ENCODE measurements at regions not wholly inside any gene's neighbourhood (a gene's known extent, or its start where the extent isn't known, plus 50 kb on each side); places are given as distances from the start of the nearest gene placed in this dataset.

- no peak overlapping the region for H3K4me3 ChIP-seq (ENCODE audit: low read depth, low read length)
- no peak for DNase-seq (ENCODE audit: low read depth, low spot score)
- POLR2A ChIA-PET, result no interaction called here
- no peaks in the 10 kb centered on the region for H3K27me3 ChIP-seq (ENCODE audit: control insufficient read depth, insufficient read depth, low read length)
- no peak for TF ChIP-seq CTCF (IDR thresholded peaks at IDR 0.05; ENCODE audit: low read depth, low read length)
- H3K27ac ChIP-seq (ENCODE audit: low read depth, low read length), result no peak overlapping the region
- no peaks in the 10 kb centered on the region for H3K9me3 ChIP-seq (ENCODE audit: control insufficient read depth, insufficient read depth, low read length)
- CTCF ChIA-PET, result no interaction called here
Observed at GRCh38 chr5:89755024-89755423, 654.5 kb downstream of the CETN3 start.

GRCh38 chr5:89735082-89735481 lies 674.5 kb downstream of the CETN3 start:
- Histone ChIP-seq H3K9me3 (ENCODE audit: control insufficient read depth, insufficient read depth, low read length) (no peaks in the 10 kb centered on the region), H3K27me3 (ENCODE audit: control insufficient read depth, insufficient read depth, low read length) (no peaks in the 10 kb centered on the region), H3K27ac (ENCODE audit: low read depth, low read length) (no peak overlapping the region), H3K4me3 (ENCODE audit: low read depth, low read length) (no peak overlapping the region)
- TF ChIP-seq CTCF (IDR thresholded peaks at IDR 0.05; ENCODE audit: low read depth, low read length), result no peak
- ChIA-PET CTCF (no interaction called here), POLR2A (no interaction called here)
- no peak for DNase-seq (ENCODE audit: low read depth, low spot score)

GRCh38 chr5:89733772-89734171 lies 675.8 kb downstream of the CETN3 start:
- Histone ChIP-seq H3K27me3 (ENCODE audit: control insufficient read depth, insufficient read depth, low read length) (no peaks in the 10 kb centered on the region), H3K4me3 (ENCODE audit: low read depth, low read length) (no peak overlapping the region), H3K27ac (ENCODE audit: low read depth, low read length) (no peak overlapping the region), H3K9me3 (ENCODE audit: control insufficient read depth, insufficient read depth, low read length) (no peaks in the 10 kb centered on the region)
- DNase-seq (ENCODE audit: low read depth, low spot score), result no peak
- TF ChIP-seq CTCF (IDR thresholded peaks at IDR 0.05; ENCODE audit: low read depth, low read length), result no peak
- POLR2A ChIA-PET, result no interaction called here
- CTCF ChIA-PET, result no interaction called here

DNA sequence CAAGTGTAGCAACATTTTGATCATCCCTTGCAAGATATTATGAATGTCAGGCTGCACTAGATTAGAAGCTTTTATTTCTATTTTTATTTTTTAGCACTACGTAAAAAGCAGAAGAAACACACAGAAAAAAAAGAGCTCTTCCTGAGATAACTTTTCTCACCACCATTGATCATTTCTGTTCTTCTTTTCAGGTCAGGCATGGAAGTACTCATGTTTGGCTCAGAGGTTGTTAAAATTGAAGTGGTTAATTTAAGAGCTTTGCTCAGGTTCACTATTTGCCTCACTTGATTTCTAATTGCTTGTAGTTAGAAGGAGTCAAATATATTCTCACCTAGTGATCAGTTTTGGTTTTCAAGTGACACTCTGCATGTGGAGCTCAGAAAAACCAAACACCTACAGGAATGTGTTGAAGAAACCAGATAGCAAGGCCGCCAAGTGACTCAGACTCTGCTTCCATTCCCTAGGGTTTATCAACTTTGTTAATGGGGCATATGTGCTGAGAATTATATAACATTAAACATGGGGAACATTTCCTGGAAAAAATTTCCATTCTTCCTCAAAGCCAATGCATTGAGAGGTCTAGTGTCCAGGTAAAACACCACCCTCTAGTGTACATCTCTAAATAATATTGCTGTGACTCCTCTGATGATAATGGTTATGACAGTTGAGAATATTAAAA lies 679.8 kb downstream of the CETN3 start:
- peak; percentile 33; the same call in 1 of the 2 replicates for TF ChIP-seq CTCF (IDR thresholded peaks at IDR 0.05; ENCODE audit: low read depth, low read length)
- Histone ChIP-seq H3K27ac (ENCODE audit: low read depth, low read length) (no peak overlapping the region), H3K9me3 (ENCODE audit: control insufficient read depth, insufficient read depth, low read length) (no peaks in the 10 kb centered on the region), H3K27me3 (ENCODE audit: control insufficient read depth, insufficient read depth, low read length) (no peaks in the 10 kb centered on the region), H3K4me3 (ENCODE audit: low read depth, low read length) (no peak overlapping the region)
- DNase-seq (ENCODE audit: low read depth, low spot score), result no peak
- CTCF ChIA-PET, result interaction anchor here (1.0 to 4.8 kb wide), 2 partner anchors 999 to 1002 kb away, joined by 4 to 52 read pairs; no protein-coding TSS in a partner anchor
- POLR2A ChIA-PET, result no interaction called here

GRCh38 chr5:89728750-89729149 lies 680.8 kb downstream of the CETN3 start:
- ChIA-PET CTCF (interaction anchor here (4.8 kb wide), 1 partner anchor 1001 kb away, joined by 52 read pairs; no protein-coding TSS in a partner anchor), POLR2A (no interaction called here)
- TF ChIP-seq CTCF (IDR thresholded peaks at IDR 0.05; ENCODE audit: low read depth, low read length), result no peak
- H3K4me3 ChIP-seq (ENCODE audit: low read depth, low read length), result no peak overlapping the region
- no peaks in the 10 kb centered on the region for H3K9me3 ChIP-seq (ENCODE audit: control insufficient read depth, insufficient read depth, low read length)
- no peaks in the 10 kb centered on the region for H3K27me3 ChIP-seq (ENCODE audit: control insufficient read depth, insufficient read depth, low read length)
- DNase-seq (ENCODE audit: low read depth, low spot score), result no peak
- no peak overlapping the region for H3K27ac ChIP-seq (ENCODE audit: low read depth, low read length)

Measured in AG04450 (cell line).